MCF 10A (cell line): ENCODE measurements at regions not wholly inside any gene's neighbourhood (a gene's known extent, or its start where the extent isn't known, plus 50 kb on each side); places are given as distances from the start of the nearest gene placed in this dataset.

Experiments used
- BruUV-seq: library from RNA; stranded (reverse); fragments of 400-500 nt; replicated peaks from 2 replicates; lab custom pipeline; 2021; lab: Mats Ljungman, UMichigan
- CTCF ChIA-PET: fragments of 300-600 bp; sonication (Branson Sonifier 250); formaldehyde crosslinking; extraction: SDS; loops from one replicate; lab custom pipeline; 2021; ENCODE audit warnings: antibody characterized with exemption, inconsistent platforms; lab: Yijun Ruan, JAX
- POLR2A ChIA-PET: fragments of 300-600, 350-650 bp; sonication (Branson Sonifier 250); formaldehyde crosslinking; extraction: SDS; loops from one replicate; lab custom pipeline; 2020; ENCODE audit warnings: antibody characterized with exemption, inconsistent platforms; lab: Yijun Ruan, JAX
- DNase-seq: peaks from one replicate; pipeline ENCODE4 v3.0.0-alpha.2; 2018; ENCODE audit not compliant: unreplicated experiment
- H3K27ac Mint-ChIP-seq: one replicate; pipeline ENCODE4 v1.8.0; 2022; ENCODE audit warnings: mild to moderate bottlenecking, low read depth, mixed read lengths; ENCODE audit not compliant: unreplicated experiment
- H3K27me3 Mint-ChIP-seq: one replicate; pipeline ENCODE4 v1.8.0; 2022; ENCODE audit warnings: mixed read lengths; ENCODE audit not compliant: insufficient read depth, unreplicated experiment
- H3K36me3 Mint-ChIP-seq: one replicate; pipeline ENCODE4 v1.8.0; 2022; ENCODE audit warnings: mild to moderate bottlenecking, moderate library complexity, mixed read lengths; ENCODE audit not compliant: insufficient read depth, unreplicated experiment
- H3K4me1 Mint-ChIP-seq: one replicate; pipeline ENCODE4 v1.8.0; 2022; ENCODE audit warnings: mixed read lengths; ENCODE audit not compliant: insufficient read depth, unreplicated experiment
- H3K4me3 Mint-ChIP-seq: one replicate; pipeline ENCODE4 v1.8.0; 2022; ENCODE audit warnings: mild to moderate bottlenecking, moderate library complexity, mixed read lengths; ENCODE audit not compliant: unreplicated experiment
- H3K9me3 Mint-ChIP-seq: one replicate; pipeline ENCODE4 v1.8.0; 2022; ENCODE audit warnings: mixed read lengths; ENCODE audit not compliant: unreplicated experiment
- intact Hi-C: fragments of 100-400 bp; cut with micrococcal nuclease; formaldehyde crosslinking; loops from 2 replicates; pipeline ENCODE4 v1.14.1; 2022
- TF ChIP-seq, protein P1 (sequence below): fragments of 200-600 bp; IDR thresholded peaks from one replicate; pipeline ENCODE4 v1.8.0; 2022; ENCODE audit warnings: antibody characterized with exemption, mild to moderate bottlenecking; ENCODE audit not compliant: unreplicated experiment

GRCh38 chr15:93221759-93222158, 132.7 kb upstream of the RGMA start:
- TF ChIP-seq, protein P1, sequence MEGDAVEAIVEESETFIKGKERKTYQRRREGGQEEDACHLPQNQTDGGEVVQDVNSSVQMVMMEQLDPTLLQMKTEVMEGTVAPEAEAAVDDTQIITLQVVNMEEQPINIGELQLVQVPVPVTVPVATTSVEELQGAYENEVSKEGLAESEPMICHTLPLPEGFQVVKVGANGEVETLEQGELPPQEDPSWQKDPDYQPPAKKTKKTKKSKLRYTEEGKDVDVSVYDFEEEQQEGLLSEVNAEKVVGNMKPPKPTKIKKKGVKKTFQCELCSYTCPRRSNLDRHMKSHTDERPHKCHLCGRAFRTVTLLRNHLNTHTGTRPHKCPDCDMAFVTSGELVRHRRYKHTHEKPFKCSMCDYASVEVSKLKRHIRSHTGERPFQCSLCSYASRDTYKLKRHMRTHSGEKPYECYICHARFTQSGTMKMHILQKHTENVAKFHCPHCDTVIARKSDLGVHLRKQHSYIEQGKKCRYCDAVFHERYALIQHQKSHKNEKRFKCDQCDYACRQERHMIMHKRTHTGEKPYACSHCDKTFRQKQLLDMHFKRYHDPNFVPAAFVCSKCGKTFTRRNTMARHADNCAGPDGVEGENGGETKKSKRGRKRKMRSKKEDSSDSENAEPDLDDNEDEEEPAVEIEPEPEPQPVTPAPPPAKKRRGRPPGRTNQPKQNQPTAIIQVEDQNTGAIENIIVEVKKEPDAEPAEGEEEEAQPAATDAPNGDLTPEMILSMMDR = no peak
- POLR2A ChIA-PET = no interaction called here
- intact Hi-C loops = no loop called here
- Mint-ChIP-seq H3K27ac (no peak overlapping the region), H3K4me3 (no peak overlapping the region), H3K4me1 (no peaks in the 10 kb centered on the region), H3K9me3 (no peaks in the 10 kb centered on the region), H3K27me3 (no peaks in the 10 kb centered on the region), H3K36me3 (no peaks in the 10 kb centered on the region)
- CTCF ChIA-PET = interaction anchor here (0.7 kb wide), 3 partner anchors 46 to 134 kb away, joined by 3 read pairs; no protein-coding TSS in a partner anchor
- DNase-seq = no peak
- no TSS peak for BruUV-seq

GRCh38 chr15:93219859-93220420, 130.9 kb upstream of the RGMA start:
- H3K27me3 Mint-ChIP-seq = no peaks in the 10 kb centered on the region
- ChIA-PET POLR2A (no interaction called here), CTCF (interaction anchor here (0.6 to 1.1 kb wide), 3 partner anchors 13 to 753 kb away, joined by 3 read pairs; no protein-coding TSS in a partner anchor)
- no peaks in the 10 kb centered on the region for H3K4me1 Mint-ChIP-seq
- TF ChIP-seq, protein P1 = no peak
- no peaks in the 10 kb centered on the region for H3K36me3 Mint-ChIP-seq
- no peaks in the 10 kb centered on the region for H3K9me3 Mint-ChIP-seq
- no peak overlapping the region for H3K4me3 Mint-ChIP-seq
- intact Hi-C loops = no loop called here
- no peak for DNase-seq
- no TSS peak for BruUV-seq
- no peak overlapping the region for H3K27ac Mint-ChIP-seq

DNA sequence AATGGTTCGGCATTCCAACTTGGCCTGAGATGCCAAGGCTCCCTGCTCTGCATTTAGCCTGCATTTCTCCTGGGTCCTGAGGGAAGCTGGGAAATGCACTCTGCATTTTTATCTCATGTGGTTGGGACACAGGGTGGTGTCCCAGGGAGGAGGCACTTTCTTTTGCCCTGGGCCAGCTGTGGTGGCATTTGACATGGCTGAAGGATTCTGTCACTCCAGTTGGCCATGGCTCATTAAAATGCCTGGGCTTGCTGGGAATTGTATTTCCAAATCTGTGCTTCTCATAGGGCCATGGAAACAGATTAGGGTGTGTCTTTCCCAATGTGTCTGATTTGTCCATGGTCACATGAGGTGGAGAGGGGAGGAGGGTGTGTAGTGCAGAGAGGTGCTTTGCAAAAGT, 128.3 kb upstream of the RGMA start:
- no TSS peak for BruUV-seq
- DNase-seq = no peak

GRCh38 chr15:93214106-93214505, 125.1 kb upstream of the RGMA start:
- Mint-ChIP-seq H3K36me3 (no peaks in the 10 kb centered on the region), H3K9me3 (no peaks in the 10 kb centered on the region), H3K4me1 (peaks cover 15% of the 10 kb centered on the region), H3K4me3 (no peak overlapping the region), H3K27ac (no peak overlapping the region), H3K27me3 (no peaks in the 10 kb centered on the region)
- TF ChIP-seq, protein P1 = no peak
- CTCF ChIA-PET = interaction anchor here (0.5 to 0.6 kb wide), 2 partner anchors 56 to 763 kb away, joined by 3 read pairs; no protein-coding TSS in a partner anchor
- intact Hi-C loops = no loop called here
- POLR2A ChIA-PET = no interaction called here
- BruUV-seq = no TSS peak
- no peak for DNase-seq

More for the DNA sequence above, 128.3 kb upstream of the RGMA start:
- no peaks in the 10 kb centered on the region for H3K27me3 Mint-ChIP-seq
- H3K4me3 Mint-ChIP-seq = no peak overlapping the region
- CTCF ChIA-PET = no interaction called here
- intact Hi-C loops = no loop called here
- POLR2A ChIA-PET = no interaction called here
- H3K36me3 Mint-ChIP-seq = no peaks in the 10 kb centered on the region
- TF ChIP-seq, protein P1 = no peak
- no peaks in the 10 kb centered on the region for H3K4me1 Mint-ChIP-seq
- no peak overlapping the region for H3K27ac Mint-ChIP-seq
- no peaks in the 10 kb centered on the region for H3K9me3 Mint-ChIP-seq
